ENCODE measurements at regions not wholly inside any gene's neighbourhood (a gene's known extent, or its start where the extent isn't known, plus 50 kb on each side); places are given as distances from the start of the nearest gene placed in this dataset.

DNA sequence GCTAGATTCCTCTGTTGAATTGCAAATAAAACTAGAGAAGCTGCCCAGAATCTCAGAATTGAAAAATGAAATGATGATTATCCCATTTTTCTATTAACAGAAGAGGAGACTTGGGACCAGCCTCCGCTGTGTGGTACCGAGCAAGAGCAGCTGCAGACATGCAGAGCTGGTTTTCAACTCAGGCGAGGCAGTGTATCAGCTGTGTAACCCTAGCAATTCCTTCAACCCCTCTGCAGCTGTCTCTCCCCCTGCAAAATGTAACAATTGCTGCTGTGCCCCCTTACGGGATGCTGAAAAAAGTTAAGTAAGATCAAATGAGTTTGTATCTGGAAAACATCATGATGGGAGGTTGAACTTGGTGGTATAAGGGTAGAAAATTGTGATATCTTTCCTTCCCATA, 98.5 kb upstream of the C3orf80 start:
- TF ChIP-seq, protein P1, sequence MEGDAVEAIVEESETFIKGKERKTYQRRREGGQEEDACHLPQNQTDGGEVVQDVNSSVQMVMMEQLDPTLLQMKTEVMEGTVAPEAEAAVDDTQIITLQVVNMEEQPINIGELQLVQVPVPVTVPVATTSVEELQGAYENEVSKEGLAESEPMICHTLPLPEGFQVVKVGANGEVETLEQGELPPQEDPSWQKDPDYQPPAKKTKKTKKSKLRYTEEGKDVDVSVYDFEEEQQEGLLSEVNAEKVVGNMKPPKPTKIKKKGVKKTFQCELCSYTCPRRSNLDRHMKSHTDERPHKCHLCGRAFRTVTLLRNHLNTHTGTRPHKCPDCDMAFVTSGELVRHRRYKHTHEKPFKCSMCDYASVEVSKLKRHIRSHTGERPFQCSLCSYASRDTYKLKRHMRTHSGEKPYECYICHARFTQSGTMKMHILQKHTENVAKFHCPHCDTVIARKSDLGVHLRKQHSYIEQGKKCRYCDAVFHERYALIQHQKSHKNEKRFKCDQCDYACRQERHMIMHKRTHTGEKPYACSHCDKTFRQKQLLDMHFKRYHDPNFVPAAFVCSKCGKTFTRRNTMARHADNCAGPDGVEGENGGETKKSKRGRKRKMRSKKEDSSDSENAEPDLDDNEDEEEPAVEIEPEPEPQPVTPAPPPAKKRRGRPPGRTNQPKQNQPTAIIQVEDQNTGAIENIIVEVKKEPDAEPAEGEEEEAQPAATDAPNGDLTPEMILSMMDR (IDR thresholded peaks at IDR 0.05; ENCODE audit: low read depth, low read length): no peak
- DNase-seq (ENCODE audit: low read depth in 2 of 2): no peak
- no peak overlapping the region for H3K4me3 ChIP-seq (replicated peaks in 1 of 2; ENCODE audit: low read depth in 2 of 2, low read length in 2 of 2)

DNA sequence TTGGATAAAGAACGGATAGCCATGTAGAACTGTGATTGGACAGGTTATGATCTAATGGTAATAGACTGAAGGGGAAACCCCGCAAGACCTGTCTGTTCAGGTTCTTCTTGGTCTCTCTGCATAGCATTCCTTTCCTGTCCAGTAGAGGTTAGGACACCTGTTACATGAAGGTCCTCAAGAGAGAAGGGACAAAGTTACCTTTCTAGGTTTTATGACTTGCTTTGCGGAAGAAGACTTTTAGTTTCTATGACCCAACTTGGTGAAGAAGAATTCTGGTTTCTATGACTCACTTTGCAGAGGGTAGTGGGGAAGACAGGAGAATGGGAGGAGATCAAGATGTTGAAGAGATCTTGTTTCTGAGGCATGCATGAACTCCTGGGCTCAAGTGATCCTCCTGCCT, 97.9 kb upstream of the C3orf80 start:
- no peak overlapping the region for H3K4me3 ChIP-seq (replicated peaks in 1 of 2; ENCODE audit: low read depth in 2 of 2, low read length in 2 of 2)
- TF ChIP-seq, protein P1 (IDR thresholded peaks at IDR 0.05; ENCODE audit: low read depth, low read length): no peak
- DNase-seq (ENCODE audit: low read depth in 2 of 2): no peak

DNA sequence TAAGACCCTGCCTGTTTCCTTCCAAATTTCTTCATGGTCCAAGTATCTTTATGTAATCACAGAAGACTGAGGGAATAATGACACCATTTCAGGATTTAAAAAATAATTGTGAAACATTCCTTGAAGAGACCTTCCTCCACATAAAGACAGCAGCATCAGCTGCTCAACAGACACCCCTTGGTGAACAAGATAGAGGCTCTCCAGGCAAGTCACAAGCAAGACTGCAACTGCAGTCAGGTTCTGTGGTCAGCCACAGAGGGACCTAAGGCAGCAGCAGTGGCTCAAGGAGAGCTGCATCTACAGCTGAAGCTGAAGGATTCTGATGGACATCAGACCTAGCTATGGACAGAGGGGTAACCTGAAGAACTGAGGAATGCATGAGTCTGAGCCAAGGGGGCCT, 97.2 kb upstream of the C3orf80 start:
- TF ChIP-seq, protein P1 (IDR thresholded peaks at IDR 0.05; ENCODE audit: low read depth, low read length): no peak
- H3K4me3 ChIP-seq (replicated peaks in 1 of 2; ENCODE audit: low read depth in 2 of 2, low read length in 2 of 2): no peak overlapping the region
- no peak for DNase-seq (ENCODE audit: low read depth in 2 of 2)

DNA sequence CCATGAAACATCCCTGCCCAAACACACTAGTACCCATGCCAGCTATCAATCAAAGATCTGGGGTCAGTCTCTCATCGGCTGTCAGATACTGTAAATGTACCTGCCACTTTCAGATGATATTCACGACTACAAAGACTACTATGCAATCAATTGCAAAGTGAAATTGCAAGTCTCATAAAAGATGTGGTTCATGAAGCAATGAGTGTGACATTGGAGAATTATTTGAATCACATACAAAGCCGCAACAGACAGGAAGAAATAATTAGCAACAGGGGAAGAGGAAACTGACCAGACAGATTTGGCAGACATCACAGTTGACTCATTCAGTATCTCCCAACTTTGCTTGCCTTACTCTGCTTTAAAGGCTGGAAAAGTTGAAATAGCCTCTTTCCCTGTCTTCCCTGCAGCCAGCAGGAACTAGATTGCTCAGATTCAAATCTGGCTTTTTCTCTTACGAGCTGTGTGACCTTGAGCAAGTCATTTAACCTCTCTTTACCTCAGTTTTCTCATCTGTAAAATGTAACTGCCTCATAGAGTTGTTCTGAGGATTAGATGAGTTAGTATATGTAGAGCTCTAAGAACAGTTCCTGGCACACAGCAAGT, 95.7 kb upstream of the C3orf80 start:
- no peak overlapping the region for H3K4me3 ChIP-seq (replicated peaks in 1 of 2; ENCODE audit: low read depth in 2 of 2, low read length in 2 of 2)
- TF ChIP-seq, protein P1 (IDR thresholded peaks at IDR 0.05; ENCODE audit: low read depth, low read length): no peak
- DNase-seq (ENCODE audit: low read depth in 2 of 2): peak; percentile 93 to 98

DNA sequence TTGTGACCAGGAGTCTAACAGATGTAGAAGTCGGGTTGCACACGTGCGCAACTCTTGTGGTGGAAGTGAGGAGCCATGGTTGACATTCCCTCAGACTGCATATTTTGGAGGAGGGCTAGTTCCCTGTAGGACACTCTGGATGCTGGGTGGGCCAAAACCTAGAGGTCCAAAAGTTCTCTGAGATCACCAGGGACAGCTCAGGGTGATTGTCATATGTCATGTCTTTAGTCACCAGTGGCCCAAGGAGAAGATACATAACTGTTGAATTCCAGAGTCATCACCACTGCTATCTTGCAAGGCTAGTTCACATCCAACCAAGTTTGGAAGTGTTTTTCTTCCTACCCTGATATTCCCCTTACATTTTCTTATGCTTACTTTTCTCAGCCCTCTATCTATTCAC, 95.2 kb upstream of the C3orf80 start:
- DNase-seq (ENCODE audit: low read depth in 2 of 2): no peak
- H3K4me3 ChIP-seq (replicated peaks in 1 of 2; ENCODE audit: low read depth in 2 of 2, low read length in 2 of 2): no peak overlapping the region
- TF ChIP-seq, protein P1 (IDR thresholded peaks at IDR 0.05; ENCODE audit: low read depth, low read length): no peak

DNA sequence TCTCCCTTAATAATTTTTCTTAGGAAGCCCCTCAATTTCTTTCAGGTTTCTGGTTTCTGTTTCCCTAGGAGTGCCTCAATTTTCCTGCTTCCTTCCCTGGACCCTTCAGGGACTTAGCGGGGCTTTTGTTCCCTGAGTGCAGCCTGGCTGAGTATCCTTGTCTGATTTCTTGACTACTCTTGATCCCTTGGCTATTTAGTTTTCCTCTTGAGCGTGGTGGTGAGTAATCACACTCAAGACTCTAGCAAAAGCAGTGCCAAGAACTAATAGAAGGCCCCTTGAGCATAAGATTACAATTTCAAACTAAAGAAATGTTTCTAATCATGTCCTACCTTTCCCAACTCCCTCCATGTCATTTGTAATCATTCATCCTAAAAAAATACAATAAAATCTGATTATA, 94.3 kb upstream of the C3orf80 start:
- DNase-seq (ENCODE audit: low read depth in 2 of 2): peak; percentile 67 to 74
- no peak overlapping the region for H3K4me3 ChIP-seq (replicated peaks in 1 of 2; ENCODE audit: low read depth in 2 of 2, low read length in 2 of 2)
- TF ChIP-seq, protein P1 (IDR thresholded peaks at IDR 0.05; ENCODE audit: low read depth, low read length): no peak

DNA sequence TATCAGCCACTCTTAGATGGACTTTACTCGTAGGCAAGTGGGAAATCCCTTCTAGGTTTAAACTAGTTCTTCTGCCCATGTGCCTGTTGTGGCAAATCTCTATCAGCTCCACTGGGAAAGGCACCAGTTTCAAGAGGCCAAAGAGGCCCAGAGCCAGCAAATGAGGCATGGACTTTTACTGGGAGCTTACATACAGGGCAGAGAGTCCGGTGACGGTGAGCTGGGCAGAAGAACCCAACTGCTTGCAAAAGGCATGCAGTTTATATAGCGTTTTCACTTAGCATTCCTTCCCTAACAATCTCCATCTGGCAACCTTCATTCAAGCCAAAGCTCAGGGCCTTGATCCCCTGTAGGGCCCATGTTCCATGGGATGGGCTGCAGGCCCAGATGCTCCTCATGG, 93.0 kb upstream of the C3orf80 start:
- no peak overlapping the region for H3K4me3 ChIP-seq (replicated peaks in 1 of 2; ENCODE audit: low read depth in 2 of 2, low read length in 2 of 2)
- TF ChIP-seq, protein P1 (IDR thresholded peaks at IDR 0.05; ENCODE audit: low read depth, low read length): no peak
- DNase-seq (ENCODE audit: low read depth in 2 of 2): no peak

Data from cardiac fibroblast (primary cell).